ENCODE measurements at regions not wholly inside any gene's neighbourhood (a gene's known extent, or its start where the extent isn't known, plus 50 kb on each side); places are given as distances from the start of the nearest gene placed in this dataset.

- TF ChIP-seq, protein P1, sequence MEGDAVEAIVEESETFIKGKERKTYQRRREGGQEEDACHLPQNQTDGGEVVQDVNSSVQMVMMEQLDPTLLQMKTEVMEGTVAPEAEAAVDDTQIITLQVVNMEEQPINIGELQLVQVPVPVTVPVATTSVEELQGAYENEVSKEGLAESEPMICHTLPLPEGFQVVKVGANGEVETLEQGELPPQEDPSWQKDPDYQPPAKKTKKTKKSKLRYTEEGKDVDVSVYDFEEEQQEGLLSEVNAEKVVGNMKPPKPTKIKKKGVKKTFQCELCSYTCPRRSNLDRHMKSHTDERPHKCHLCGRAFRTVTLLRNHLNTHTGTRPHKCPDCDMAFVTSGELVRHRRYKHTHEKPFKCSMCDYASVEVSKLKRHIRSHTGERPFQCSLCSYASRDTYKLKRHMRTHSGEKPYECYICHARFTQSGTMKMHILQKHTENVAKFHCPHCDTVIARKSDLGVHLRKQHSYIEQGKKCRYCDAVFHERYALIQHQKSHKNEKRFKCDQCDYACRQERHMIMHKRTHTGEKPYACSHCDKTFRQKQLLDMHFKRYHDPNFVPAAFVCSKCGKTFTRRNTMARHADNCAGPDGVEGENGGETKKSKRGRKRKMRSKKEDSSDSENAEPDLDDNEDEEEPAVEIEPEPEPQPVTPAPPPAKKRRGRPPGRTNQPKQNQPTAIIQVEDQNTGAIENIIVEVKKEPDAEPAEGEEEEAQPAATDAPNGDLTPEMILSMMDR (conservative IDR thresholded peaks at IDR 0.05; ENCODE audit: low read length): no peak
- TF ChIP-seq EZH2phosphoT487 (IDR thresholded peaks at IDR 0.05; ENCODE audit: borderline replicate concordance): no peak
Observed at GRCh38 chr22:49450498-49450897, 377.2 kb downstream of the BRD1 start.
